Stimulated activated naive CD8-positive, alpha-beta T cell treated with anti-CD3 and anti-CD28 coated beads, Interleukin-15, Interleukin-2, amounts not matched to agents 100 ng/mL and 50 ng/mL, for 24 hours (primary cell): ENCODE measurements at regions not wholly inside any gene's neighbourhood (a gene's known extent, or its start where the extent isn't known, plus 50 kb on each side); places are given as distances from the start of the nearest gene placed in this dataset.
"Not testable (repeated sequence)": the region's sequence is repeated elsewhere in the genome, so short reads cannot be mapped to it uniquely, and the experiment has no call there.

Experiments
- H3K27ac Mint-ChIP-seq: one replicate; pipeline ENCODE4 v1.8.0; 2021; ENCODE audit warnings: mild to moderate bottlenecking, mixed read lengths
- H3K27me3 Mint-ChIP-seq: one replicate; pipeline ENCODE4 v1.8.0; 2021; ENCODE audit warnings: mixed read lengths
- H3K36me3 Mint-ChIP-seq: one replicate; pipeline ENCODE4 v1.8.0; 2021; ENCODE audit warnings: low read depth, mixed read lengths
- H3K4me1 Mint-ChIP-seq: one replicate; pipeline ENCODE4 v1.8.0; 2021; ENCODE audit warnings: low read depth, mixed read lengths
- H3K4me3 Mint-ChIP-seq: one replicate; pipeline ENCODE4 v1.8.0; 2021; ENCODE audit warnings: mild to moderate bottlenecking, mixed read lengths
- H3K9me3 Mint-ChIP-seq: one replicate; pipeline ENCODE4 v1.8.0; 2021; ENCODE audit warnings: mixed read lengths

GRCh38 chr20:57095426-57095825 is 171.0 kb downstream of the BMP7 start:
- H3K4me3 Mint-ChIP-seq, result no peak overlapping the region
- no peaks in the 10 kb centered on the region for H3K9me3 Mint-ChIP-seq
- H3K4me1 Mint-ChIP-seq, result peaks cover 14% of the 10 kb centered on the region
- H3K27me3 Mint-ChIP-seq, result peaks cover 8% of the 10 kb centered on the region
- H3K27ac Mint-ChIP-seq, result peak overlapping the region; percentile 9
- H3K36me3 Mint-ChIP-seq, result peaks cover 4% of the 10 kb centered on the region

DNA sequence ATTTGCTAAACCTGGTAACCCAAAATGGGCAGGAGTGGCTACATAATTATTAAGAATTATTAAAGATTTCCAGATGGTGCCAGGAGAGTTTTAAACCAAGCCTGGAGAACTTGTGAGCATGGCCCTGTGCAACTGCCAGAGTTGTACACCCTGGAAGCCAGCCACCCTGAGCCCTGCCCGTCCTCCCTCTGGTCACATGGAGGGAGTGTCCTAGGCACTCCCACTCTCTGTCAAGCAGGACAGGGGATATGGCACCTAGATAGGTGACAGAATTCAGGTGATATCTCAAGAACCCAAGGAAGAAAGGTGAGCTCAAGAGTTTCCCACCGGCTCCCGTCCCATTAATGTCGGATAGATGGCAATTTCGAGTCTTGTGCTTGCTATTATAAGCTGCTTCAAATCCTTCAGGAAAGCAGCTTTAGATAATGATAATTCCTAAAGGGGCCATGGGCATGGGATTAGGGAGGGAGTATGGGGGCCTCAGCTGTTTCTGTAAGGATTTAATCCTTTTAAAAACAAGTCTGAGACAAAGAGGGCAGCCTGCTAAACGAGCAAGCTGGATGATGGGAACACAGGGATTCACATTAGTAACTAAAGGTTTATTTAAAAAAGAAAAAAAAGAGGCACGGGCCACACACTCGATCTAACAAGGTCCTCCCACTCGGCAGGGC is 169.1 kb downstream of the BMP7 start:
- Mint-ChIP-seq H3K4me1 (peaks cover 1% of the 10 kb centered on the region), H3K9me3 (no peaks in the 10 kb centered on the region), H3K36me3 (no peaks in the 10 kb centered on the region), H3K27me3 (peaks cover 8% of the 10 kb centered on the region), H3K4me3 (no peak overlapping the region), H3K27ac (no peak overlapping the region)

DNA sequence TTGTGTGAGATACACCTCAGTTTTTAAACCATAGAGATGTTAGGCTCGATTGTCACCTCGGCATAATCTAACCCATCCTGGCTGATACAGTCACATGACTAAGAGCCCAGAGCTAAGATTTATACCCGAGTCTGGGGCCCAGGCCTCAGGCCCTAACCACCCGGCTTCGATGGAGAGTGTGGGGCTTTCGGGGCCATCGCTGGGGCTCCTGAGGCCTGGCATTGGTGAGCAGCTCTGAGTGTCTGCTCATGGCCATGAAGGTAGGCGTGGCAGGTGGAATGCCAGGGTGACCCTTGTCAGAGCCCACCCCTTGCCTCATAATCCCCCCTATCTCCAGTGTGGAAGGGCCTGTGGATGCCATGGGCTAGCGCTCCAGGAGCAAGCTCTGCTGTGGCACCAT is 164.3 kb downstream of the BMP7 start:
- Mint-ChIP-seq H3K4me1 (no peaks in the 10 kb centered on the region), H3K36me3 (no peaks in the 10 kb centered on the region), H3K27me3 (peaks cover 9% of the 10 kb centered on the region)

GRCh38 chr20:57102566-57102965 is 163.9 kb downstream of the BMP7 start:
- Mint-ChIP-seq H3K4me3 (no peak overlapping the region), H3K27me3 (peaks cover 10% of the 10 kb centered on the region), H3K4me1 (no peaks in the 10 kb centered on the region)

More for the DNA sequence above, 164.3 kb downstream of the BMP7 start:
- Mint-ChIP-seq H3K27ac (no peak overlapping the region), H3K9me3 (no peaks in the 10 kb centered on the region), H3K4me3 (no peak overlapping the region)

DNA sequence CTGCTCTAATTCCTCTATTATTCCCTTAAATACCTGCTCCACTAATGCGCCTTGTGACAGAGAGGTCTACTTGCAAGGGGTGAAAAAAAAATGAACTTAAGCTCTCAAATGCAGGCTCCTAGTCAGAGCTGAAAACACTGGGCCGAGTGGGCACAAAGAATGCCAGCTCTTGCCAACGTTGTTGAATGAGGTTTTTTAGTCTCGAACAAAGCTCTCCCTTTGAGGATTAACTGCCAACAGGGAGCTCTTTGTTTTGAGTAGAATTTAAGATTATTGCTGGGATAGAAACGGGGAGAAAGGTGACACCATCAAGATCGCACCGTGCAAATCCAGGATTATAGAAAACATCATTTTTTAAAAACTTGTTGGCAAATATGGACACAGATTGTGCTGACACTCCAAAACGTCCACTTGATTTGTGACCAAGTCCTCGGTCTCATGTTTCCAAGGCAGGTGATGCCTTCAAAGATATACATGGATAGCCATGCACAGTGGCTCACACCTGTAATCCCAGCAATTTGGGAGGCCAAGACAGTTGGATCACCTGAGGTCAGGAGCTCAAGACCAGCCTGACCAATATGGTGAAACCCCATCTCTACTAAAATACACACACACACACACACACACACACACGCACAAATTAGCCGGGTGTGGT is 163.2 kb downstream of the BMP7 start:
- Mint-ChIP-seq H3K4me1 (no peaks in the 10 kb centered on the region), H3K36me3 (no peaks in the 10 kb centered on the region), H3K27ac (no peak overlapping the region), H3K9me3 (no peaks in the 10 kb centered on the region), H3K27me3 (peaks cover 12% of the 10 kb centered on the region), H3K4me3 (no peak overlapping the region)

More at GRCh38 chr20:57102566-57102965, 163.9 kb downstream of the BMP7 start:
- H3K27ac Mint-ChIP-seq, result no peak overlapping the region
- no peaks in the 10 kb centered on the region for H3K9me3 Mint-ChIP-seq
- no peaks in the 10 kb centered on the region for H3K36me3 Mint-ChIP-seq

GRCh38 chr20:57104113-57104512 is 162.3 kb downstream of the BMP7 start:
- no peak overlapping the region for H3K4me3 Mint-ChIP-seq
- H3K9me3 Mint-ChIP-seq, result no peaks in the 10 kb centered on the region
- no peaks in the 10 kb centered on the region for H3K4me1 Mint-ChIP-seq
- H3K27me3 Mint-ChIP-seq, result peaks cover 8% of the 10 kb centered on the region
- no peaks in the 10 kb centered on the region for H3K36me3 Mint-ChIP-seq
- no peak overlapping the region for H3K27ac Mint-ChIP-seq

- H3K4me1 Mint-ChIP-seq, result no peaks in the 10 kb centered on the region
- H3K36me3 Mint-ChIP-seq, result no peaks in the 10 kb centered on the region
- no peaks in the 10 kb centered on the region for H3K9me3 Mint-ChIP-seq
- H3K4me3 Mint-ChIP-seq, result no peak overlapping the region
- H3K27me3 Mint-ChIP-seq, result peaks cover 8% of the 10 kb centered on the region
- no peak overlapping the region for H3K27ac Mint-ChIP-seq
Observed at GRCh38 chr20:57104651-57105204, 161.7 kb downstream of the BMP7 start.

- H3K4me1 Mint-ChIP-seq, result no peaks in the 10 kb centered on the region
- no peaks in the 10 kb centered on the region for H3K36me3 Mint-ChIP-seq
- no peaks in the 10 kb centered on the region for H3K9me3 Mint-ChIP-seq
- no peak overlapping the region for H3K27ac Mint-ChIP-seq
- H3K4me3 Mint-ChIP-seq, result no peak overlapping the region
- H3K27me3 Mint-ChIP-seq, result peaks cover 8% of the 10 kb centered on the region
Observed at GRCh38 chr20:57106030-57106682, 160.3 kb downstream of the BMP7 start.

DNA sequence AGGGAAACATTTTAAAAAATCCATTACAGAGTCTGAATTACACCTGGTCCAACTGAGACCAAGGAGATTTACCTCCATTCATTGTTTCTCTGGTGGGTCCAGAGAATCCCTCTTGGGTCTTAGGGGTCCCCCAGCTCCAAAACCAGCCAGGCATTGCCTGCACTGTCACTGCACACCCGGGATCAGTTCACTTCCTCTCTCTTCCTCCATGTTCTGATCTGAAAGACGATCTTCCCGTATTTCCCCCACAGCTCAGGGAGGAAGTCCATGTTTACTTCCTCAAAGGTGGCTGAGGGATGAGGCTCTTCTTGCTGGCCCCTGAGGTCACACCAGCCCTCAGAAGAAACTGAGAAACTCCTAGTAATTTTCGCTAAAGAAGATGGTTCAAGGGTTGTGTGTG is 159.7 kb downstream of the BMP7 start:
- H3K4me3 Mint-ChIP-seq, result no peak overlapping the region

DNA sequence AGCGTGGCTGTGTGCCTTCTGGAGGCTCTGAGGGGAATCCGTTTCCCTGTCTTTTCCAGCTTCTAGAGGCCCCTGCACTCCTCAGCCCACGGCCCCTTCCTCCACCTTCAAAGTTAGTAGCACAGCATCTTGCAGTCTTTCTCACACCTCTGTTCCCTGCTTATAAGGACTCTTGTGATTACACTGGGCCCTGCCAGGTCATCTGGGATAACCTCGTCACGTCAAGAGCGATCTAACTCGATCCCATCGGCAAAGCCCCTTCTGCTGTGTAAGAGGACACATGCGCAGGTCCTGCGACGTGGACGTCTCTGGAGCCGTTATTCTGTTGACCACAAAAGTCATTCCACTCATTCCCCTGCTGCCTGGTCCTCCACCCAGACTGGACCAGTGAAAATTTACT is 159.2 kb downstream of the BMP7 start:
- H3K27ac Mint-ChIP-seq, result no peak overlapping the region
- no peaks in the 10 kb centered on the region for H3K9me3 Mint-ChIP-seq
- H3K36me3 Mint-ChIP-seq, result no peaks in the 10 kb centered on the region
- H3K4me3 Mint-ChIP-seq, result no peak overlapping the region
- H3K4me1 Mint-ChIP-seq, result no peaks in the 10 kb centered on the region
- H3K27me3 Mint-ChIP-seq, result peaks cover 8% of the 10 kb centered on the region

More for the DNA sequence above, 159.7 kb downstream of the BMP7 start:
- Mint-ChIP-seq H3K4me1 (no peaks in the 10 kb centered on the region), H3K27ac (no peak overlapping the region), H3K36me3 (no peaks in the 10 kb centered on the region), H3K9me3 (no peaks in the 10 kb centered on the region), H3K27me3 (peaks cover 8% of the 10 kb centered on the region)

- Mint-ChIP-seq H3K9me3 (no peaks in the 10 kb centered on the region), H3K4me1 (no peaks in the 10 kb centered on the region), H3K27ac (no peak overlapping the region), H3K36me3 (no peaks in the 10 kb centered on the region), H3K27me3 (peaks cover 8% of the 10 kb centered on the region), H3K4me3 (no peak overlapping the region)
Observed at GRCh38 chr20:57108218-57108617, 158.2 kb downstream of the BMP7 start.

DNA sequence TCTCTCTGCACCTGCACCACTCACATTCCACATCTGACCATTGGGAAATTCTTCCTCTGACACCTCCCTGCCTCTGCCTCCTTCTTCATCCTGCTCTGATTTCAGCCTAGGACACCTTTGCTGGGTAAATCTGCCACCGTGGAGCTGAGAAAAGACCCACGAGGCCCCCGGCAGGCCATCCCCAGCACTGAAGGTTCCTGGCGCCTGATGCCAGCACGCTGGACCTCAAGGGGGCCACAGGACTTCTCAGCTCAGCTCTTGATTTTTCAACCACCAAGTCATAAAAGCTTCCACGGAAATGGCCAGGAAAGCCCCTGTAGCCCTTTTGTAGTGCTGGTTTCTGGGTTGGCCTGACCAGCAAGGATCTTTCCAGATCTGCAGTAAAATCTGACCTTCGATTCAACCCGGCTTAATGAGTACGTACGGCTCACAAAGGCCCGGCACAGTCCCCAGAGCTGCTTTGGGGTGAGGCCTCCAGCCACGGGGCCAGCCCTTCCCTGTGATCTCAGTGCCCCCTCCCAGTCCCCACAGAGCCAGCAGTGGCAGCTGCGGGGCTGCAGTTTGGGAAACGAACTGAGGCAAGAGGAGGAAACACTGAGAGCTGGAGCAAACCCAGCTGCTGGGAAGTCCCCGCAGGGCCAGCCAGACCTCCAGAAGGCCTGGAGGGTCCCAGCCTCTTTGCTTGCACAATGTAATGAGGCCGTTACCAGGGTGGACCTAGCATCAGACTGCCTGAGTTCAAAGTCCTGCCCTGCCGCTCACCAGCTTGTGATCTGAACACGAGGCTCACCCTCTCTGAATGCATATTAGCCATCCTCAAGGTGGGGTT is 157.5 kb downstream of the BMP7 start:
- H3K27ac Mint-ChIP-seq, result no peak overlapping the region
- no peaks in the 10 kb centered on the region for H3K36me3 Mint-ChIP-seq
- no peaks in the 10 kb centered on the region for H3K4me1 Mint-ChIP-seq
- no peak overlapping the region for H3K4me3 Mint-ChIP-seq
- peaks cover 8% of the 10 kb centered on the region for H3K27me3 Mint-ChIP-seq
- H3K9me3 Mint-ChIP-seq, result no peaks in the 10 kb centered on the region

DNA sequence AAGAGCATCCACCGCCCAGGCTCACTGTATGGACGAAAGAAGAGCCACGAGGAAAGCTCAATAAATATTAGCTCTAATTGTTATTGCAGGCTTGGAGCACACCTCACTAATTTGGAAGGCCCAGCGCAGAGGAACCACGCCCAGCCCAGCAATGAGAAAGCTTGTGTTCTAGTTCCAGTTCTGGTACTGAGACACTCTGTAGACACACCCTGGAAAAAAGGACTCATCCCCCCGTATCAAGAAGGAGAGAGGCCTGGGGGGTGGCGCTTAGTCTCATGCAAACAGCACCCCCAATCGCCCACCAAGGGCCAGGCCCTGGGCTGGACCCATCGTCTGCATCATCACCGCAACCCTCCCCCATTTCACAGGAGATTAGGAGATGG is 156.9 kb downstream of the BMP7 start:
- H3K9me3 Mint-ChIP-seq, result no peaks in the 10 kb centered on the region
- H3K36me3 Mint-ChIP-seq, result no peaks in the 10 kb centered on the region
- H3K27ac Mint-ChIP-seq, result no peak overlapping the region
- H3K4me3 Mint-ChIP-seq, result no peak overlapping the region
- H3K4me1 Mint-ChIP-seq, result no peaks in the 10 kb centered on the region
- peaks cover 8% of the 10 kb centered on the region for H3K27me3 Mint-ChIP-seq

GRCh38 chr20:57110121-57111027 is 156.1 kb downstream of the BMP7 start:
- not testable (repeated sequence) for H3K27me3 Mint-ChIP-seq, H3K27ac Mint-ChIP-seq, H3K4me3 Mint-ChIP-seq, H3K4me1 Mint-ChIP-seq, H3K36me3 Mint-ChIP-seq, H3K9me3 Mint-ChIP-seq
